ENCODE measurements at regions not wholly inside any gene's neighbourhood (a gene's known extent, or its start where the extent isn't known, plus 50 kb on each side); places are given as distances from the start of the nearest gene placed in this dataset.

GRCh38 chr10:83801983-83802382, 337.3 kb upstream of the GHITM start:
- no peak for DNase-seq

- no peak for DNase-seq
Observed at GRCh38 chr10:83806717-83807116, 332.6 kb upstream of the GHITM start.

GRCh38 chr10:83809001-83809400, 330.3 kb upstream of the GHITM start:
- no peak for DNase-seq

- DNase-seq, result no peak
Observed at GRCh38 chr10:83816942-83817341, 322.4 kb upstream of the GHITM start.

GRCh38 chr10:83817797-83818196, 321.5 kb upstream of the GHITM start:
- DNase-seq, result no peak

- no peak for DNase-seq
Observed at GRCh38 chr10:83819609-83820008, 319.7 kb upstream of the GHITM start.

GRCh38 chr10:83820033-83820432, 319.3 kb upstream of the GHITM start:
- no peak for DNase-seq

GRCh38 chr10:83824099-83824498, 315.2 kb upstream of the GHITM start:
- no peak for DNase-seq

GRCh38 chr10:83834096-83834495, 305.2 kb upstream of the GHITM start:
- no peak for DNase-seq

- no peak for DNase-seq
Observed at GRCh38 chr10:83835945-83836745, 303.2 kb upstream of the GHITM start.

GRCh38 chr10:83848677-83849076, 290.6 kb upstream of the GHITM start:
- DNase-seq, result no peak

GRCh38 chr10:83849150-83849549, 290.2 kb upstream of the GHITM start:
- DNase-seq, result no peak

- no peak for DNase-seq
Observed at GRCh38 chr10:83852146-83852545, 287.2 kb upstream of the GHITM start.

- no peak for DNase-seq
Observed at GRCh38 chr10:83862723-83863122, 276.6 kb upstream of the GHITM start.

GRCh38 chr10:83863283-83863966, 275.9 kb upstream of the GHITM start:
- DNase-seq, result no peak

- DNase-seq, result no peak
Observed at GRCh38 chr10:83869898-83870297, 269.4 kb upstream of the GHITM start.

- peak in 3 of 4 experiments; percentile 3 to 6 (median 3) for DNase-seq
Observed at GRCh38 chr10:83871187-83872081, 267.9 kb upstream of the GHITM start.

GRCh38 chr10:83880252-83880791, 259.0 kb upstream of the GHITM start:
- DNase-seq, result no peak

- no peak for DNase-seq
Observed at GRCh38 chr10:83881661-83882060, 257.6 kb upstream of the GHITM start.

- DNase-seq, result no peak
Observed at GRCh38 chr10:83886871-83887270, 252.4 kb upstream of the GHITM start.

GRCh38 chr10:83892737-83893136, 246.6 kb upstream of the GHITM start:
- no peak for DNase-seq

GRCh38 chr10:83896219-83896618, 243.1 kb upstream of the GHITM start:
- no peak for DNase-seq

- DNase-seq, result no peak
Observed at GRCh38 chr10:83897626-83898025, 241.7 kb upstream of the GHITM start.

All from activated naive CD4-positive, alpha-beta T cell (primary cell).